OCI-LY7 (cell line): ENCODE measurements at regions not wholly inside any gene's neighbourhood (a gene's known extent, or its start where the extent isn't known, plus 50 kb on each side); places are given as distances from the start of the nearest gene placed in this dataset.

Source experiments
- BruUV-seq: library from RNA; stranded (reverse); fragments of 400-500 nt; replicated peaks from 2 replicates; lab custom pipeline; 2021; lab: Mats Ljungman, UMichigan
- CTCF ChIA-PET: fragments of 300-600 bp; sonication (Branson Sonifier 250); formaldehyde crosslinking; loops from one replicate; lab custom pipeline; 2022; ENCODE audit warnings: antibody characterized with exemption; ENCODE audit not compliant: unreplicated experiment; lab: Charles Lee
- POLR2A ChIA-PET: fragments of 300-600 bp; sonication (Branson Sonifier 250); formaldehyde crosslinking; loops from one replicate; lab custom pipeline; 2022; ENCODE audit warnings: antibody characterized with exemption; lab: Charles Lee
- DNase-seq: peaks from one replicate; pipeline ENCODE4 v3.0.0-alpha.2; 2015; ENCODE audit warnings: low spot score
- H2AFZ ChIP-seq: fragments of 200-600 bp; sonication (generic), shearing (Covaris generic); 2 replicates; pipeline ENCODE4 v1.6.1; 2014; ENCODE audit warnings: mild to moderate bottlenecking, antibody characterized with exemption, low read length, moderate library complexity
- H3K27ac ChIP-seq: fragments of 200-600 bp; sonication (generic); 2 replicates; pipeline ENCODE4 v1.5.1; 2014; ENCODE audit warnings: mixed run types, low read depth, mild to moderate bottlenecking, moderate library complexity, low read length, inconsistent platforms; ENCODE audit not compliant: poor library complexity, severe bottlenecking
- H3K36me3 ChIP-seq: fragments of 200-600 bp; sonication (generic); 2 replicates; pipeline ENCODE4 v1.6.1; 2014; ENCODE audit warnings: mild to moderate bottlenecking, antibody characterized with exemption, low read length, moderate library complexity, mixed read lengths; ENCODE audit not compliant: insufficient read depth
- H3K4me1 ChIP-seq: fragments of 200-600 bp; sonication (generic); 2 replicates; pipeline ENCODE4 v1.5.1; 2014; ENCODE audit warnings: mild to moderate bottlenecking, low read length; ENCODE audit not compliant: insufficient read depth, poor library complexity, severe bottlenecking
- H3K4me2 ChIP-seq: fragments of 200-600 bp; sonication (generic); 2 replicates; pipeline ENCODE4 v1.6.1; 2014; ENCODE audit warnings: mild to moderate bottlenecking, low read length
- H3K4me3 ChIP-seq: fragments of 200-600 bp; sonication (generic); 2 replicates; pipeline ENCODE4 v1.5.1; 2014; ENCODE audit warnings: mild to moderate bottlenecking, low read depth, low read length; ENCODE audit not compliant: poor library complexity, severe bottlenecking
- H3K79me2 ChIP-seq: fragments of 200-600 bp; sonication (generic); 2 replicates; pipeline ENCODE4 v1.6.1; 2016; ENCODE audit warnings: low read depth, mild to moderate bottlenecking, low read length, moderate library complexity, mixed read lengths; ENCODE audit not compliant: insufficient read depth
- H3K9me2 ChIP-seq: fragments of 200-600 bp; sonication (generic); 2 replicates; pipeline ENCODE4 v1.6.1; 2016; ENCODE audit warnings: mild to moderate bottlenecking, low read length, mixed read lengths; ENCODE audit not compliant: insufficient read depth
- H3K9me3 ChIP-seq: fragments of 200-600 bp; sonication (generic); 2 replicates; pipeline ENCODE4 v1.6.1; 2014; ENCODE audit warnings: mild to moderate bottlenecking, mixed run types, low read length, mixed read lengths
- H4K20me1 ChIP-seq: fragments of 200-600 bp; sonication (generic); 2 replicates; pipeline ENCODE4 v1.6.1; 2014; ENCODE audit warnings: mild to moderate bottlenecking, antibody characterized with exemption, low read length, moderate library complexity, mixed read lengths; ENCODE audit not compliant: insufficient read depth
- EZH2phosphoT487 ChIP-seq: fragments of 200-600 bp; sonication (generic); IDR thresholded peaks from 2 replicates; pipeline ENCODE4 v1.6.1; 2018; ENCODE audit warnings: low read depth, borderline replicate concordance, mild to moderate bottlenecking, mixed run types, antibody characterized with exemption, low read length, moderate library complexity, mixed read lengths
- intact Hi-C: fragments of 100-400 bp; cut with micrococcal nuclease; formaldehyde crosslinking; loops from one replicate; pipeline ENCODE4 v1.10.0; 2022; ENCODE audit not compliant: unreplicated experiment
- TF ChIP-seq, protein P1 (sequence below): fragments of 200-600 bp; sonication (generic); conservative IDR thresholded peaks from 2 replicates; pipeline ENCODE4 v1.5.1; 2014; ENCODE audit warnings: mild to moderate bottlenecking, antibody characterized with exemption, low read length, moderate library complexity, mixed read lengths

DNA sequence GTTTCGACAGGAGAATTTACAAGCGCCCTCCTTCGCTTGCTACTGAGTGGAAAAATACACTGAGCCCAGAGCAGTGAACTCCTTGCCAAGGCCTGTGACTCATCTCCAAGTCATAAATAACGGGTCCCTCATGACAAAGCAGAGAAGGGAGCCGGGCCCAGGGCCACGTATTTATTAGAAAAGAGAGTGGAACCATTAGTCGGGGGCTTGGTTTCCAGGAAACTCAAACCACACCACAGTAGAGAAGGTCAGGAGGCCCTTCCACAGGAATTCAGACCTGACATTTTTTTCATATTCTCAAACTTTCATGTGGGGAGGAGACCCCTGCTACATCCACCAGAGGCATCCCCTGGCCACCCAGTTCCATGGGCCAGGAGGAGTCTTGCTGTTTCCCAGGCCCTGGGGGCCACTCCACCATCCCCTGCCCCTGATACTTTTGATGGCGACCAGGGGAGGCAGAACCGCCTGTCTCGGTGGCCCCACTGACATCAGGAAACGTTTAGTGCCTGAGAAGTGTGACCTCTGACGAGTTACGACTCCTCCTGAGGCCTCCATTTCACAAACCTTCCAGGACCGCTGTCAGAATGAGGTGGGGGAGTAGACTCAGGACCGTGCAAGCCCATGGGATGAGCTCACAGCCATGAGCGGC lies 289.7 kb downstream of the DYSF start:
- H3K4me1 ChIP-seq = no peaks in the 10 kb centered on the region
- no peaks in the 10 kb centered on the region for H3K9me3 ChIP-seq
- ChIA-PET POLR2A (no interaction called here), CTCF (no interaction called here)
- no peak overlapping the region for H3K4me3 ChIP-seq
- no peak for DNase-seq
- H3K36me3 ChIP-seq = no peaks in the 10 kb centered on the region
- no peak overlapping the region for H2AFZ ChIP-seq
- no peaks in the 10 kb centered on the region for H4K20me1 ChIP-seq
- H3K79me2 ChIP-seq = no peaks in the 10 kb centered on the region
- intact Hi-C loops = no loop called here
- no TSS peak for BruUV-seq
- no peak overlapping the region for H3K4me2 ChIP-seq
- TF ChIP-seq EZH2phosphoT487 = no peak
- TF ChIP-seq, protein P1, sequence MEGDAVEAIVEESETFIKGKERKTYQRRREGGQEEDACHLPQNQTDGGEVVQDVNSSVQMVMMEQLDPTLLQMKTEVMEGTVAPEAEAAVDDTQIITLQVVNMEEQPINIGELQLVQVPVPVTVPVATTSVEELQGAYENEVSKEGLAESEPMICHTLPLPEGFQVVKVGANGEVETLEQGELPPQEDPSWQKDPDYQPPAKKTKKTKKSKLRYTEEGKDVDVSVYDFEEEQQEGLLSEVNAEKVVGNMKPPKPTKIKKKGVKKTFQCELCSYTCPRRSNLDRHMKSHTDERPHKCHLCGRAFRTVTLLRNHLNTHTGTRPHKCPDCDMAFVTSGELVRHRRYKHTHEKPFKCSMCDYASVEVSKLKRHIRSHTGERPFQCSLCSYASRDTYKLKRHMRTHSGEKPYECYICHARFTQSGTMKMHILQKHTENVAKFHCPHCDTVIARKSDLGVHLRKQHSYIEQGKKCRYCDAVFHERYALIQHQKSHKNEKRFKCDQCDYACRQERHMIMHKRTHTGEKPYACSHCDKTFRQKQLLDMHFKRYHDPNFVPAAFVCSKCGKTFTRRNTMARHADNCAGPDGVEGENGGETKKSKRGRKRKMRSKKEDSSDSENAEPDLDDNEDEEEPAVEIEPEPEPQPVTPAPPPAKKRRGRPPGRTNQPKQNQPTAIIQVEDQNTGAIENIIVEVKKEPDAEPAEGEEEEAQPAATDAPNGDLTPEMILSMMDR = no peak
- no peak overlapping the region for H3K27ac ChIP-seq
- H3K9me2 ChIP-seq = no peaks in the 10 kb centered on the region

DNA sequence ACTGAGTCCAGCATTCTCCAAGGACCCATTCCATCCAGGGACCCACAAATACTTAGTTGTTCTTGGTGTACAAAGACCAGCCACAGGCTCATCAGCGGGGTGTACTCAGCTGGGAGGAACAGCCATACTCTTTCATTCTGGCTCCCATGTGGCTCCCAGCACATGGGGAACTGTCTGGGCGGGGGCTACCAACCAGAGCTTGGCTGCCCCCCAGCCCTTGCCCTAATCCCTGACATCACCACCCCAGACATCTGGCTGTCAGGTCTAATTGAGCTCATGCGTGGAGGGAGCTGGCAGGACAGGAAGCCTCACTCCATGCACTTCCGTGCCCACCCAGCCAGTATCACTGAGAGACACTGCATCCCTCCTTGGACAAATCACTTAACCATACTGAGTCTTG lies 283.6 kb downstream of the DYSF start:
- Histone ChIP-seq H3K4me1 (no peaks in the 10 kb centered on the region), H3K4me2 (no peak overlapping the region), H4K20me1 (no peaks in the 10 kb centered on the region), H3K9me2 (no peaks in the 10 kb centered on the region), H3K27ac (no peak overlapping the region), H3K4me3 (no peak overlapping the region), H3K36me3 (no peaks in the 10 kb centered on the region), H2AFZ (no peak overlapping the region), H3K9me3 (no peaks in the 10 kb centered on the region), H3K79me2 (no peaks in the 10 kb centered on the region)
- no peak for DNase-seq
- CTCF ChIA-PET = no interaction called here
- POLR2A ChIA-PET = no interaction called here
- intact Hi-C loops = no loop called here
- BruUV-seq = no TSS peak
- TF ChIP-seq, protein P1 = no peak
- TF ChIP-seq EZH2phosphoT487 = no peak

DNA sequence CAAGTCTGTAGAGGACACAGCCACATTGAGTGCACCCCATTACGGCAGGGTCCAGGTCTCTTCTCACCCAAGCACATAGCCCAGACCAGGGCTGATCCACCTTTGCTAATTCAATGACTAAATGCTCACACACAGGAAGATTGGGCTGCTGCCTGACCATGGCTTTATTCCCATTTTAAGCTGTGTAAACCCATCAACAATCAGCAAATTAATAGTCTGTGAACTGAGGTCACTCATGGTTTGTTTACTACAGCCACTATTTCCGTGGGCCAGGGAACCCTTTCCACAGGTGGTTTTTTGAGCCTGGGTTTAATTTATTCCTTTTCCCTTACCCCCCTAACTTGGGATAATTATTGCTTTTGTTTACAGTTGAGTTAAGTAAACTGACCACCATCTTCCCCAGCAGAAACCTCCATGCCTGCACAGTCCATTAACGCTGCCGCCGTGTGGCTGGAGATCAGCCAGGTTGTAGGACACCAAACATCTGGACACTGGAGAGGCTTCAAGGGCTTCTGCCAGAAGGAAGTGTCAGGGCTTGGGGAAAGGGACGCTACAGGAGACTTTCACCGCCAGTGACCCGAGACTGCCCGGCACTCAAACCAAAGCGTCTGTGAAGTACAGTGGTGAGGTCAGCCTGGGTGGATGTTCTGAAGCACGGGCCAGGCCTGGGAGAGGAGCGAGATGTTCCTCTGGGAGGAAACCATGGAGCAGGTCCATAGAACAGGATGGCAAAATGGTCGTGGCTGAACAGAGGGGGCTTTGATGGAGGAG lies 282.9 kb downstream of the DYSF start:
- H3K9me3 ChIP-seq = no peaks in the 10 kb centered on the region
- H3K4me1 ChIP-seq = no peaks in the 10 kb centered on the region
- H4K20me1 ChIP-seq = no peaks in the 10 kb centered on the region
- H3K4me3 ChIP-seq = no peak overlapping the region
- ChIA-PET CTCF (no interaction called here), POLR2A (no interaction called here)
- no peaks in the 10 kb centered on the region for H3K9me2 ChIP-seq
- no peaks in the 10 kb centered on the region for H3K79me2 ChIP-seq
- no peak overlapping the region for H3K4me2 ChIP-seq
- intact Hi-C loops = no loop called here
- TF ChIP-seq, protein P1 = no peak
- TF ChIP-seq EZH2phosphoT487 = no peak
- no TSS peak for BruUV-seq
- no peaks in the 10 kb centered on the region for H3K36me3 ChIP-seq
- no peak overlapping the region for H2AFZ ChIP-seq
- no peak for DNase-seq
- H3K27ac ChIP-seq = no peak overlapping the region
